ENCODE measurements at regions not wholly inside any gene's neighbourhood (a gene's known extent, or its start where the extent isn't known, plus 50 kb on each side); places are given as distances from the start of the nearest gene placed in this dataset.

DNA sequence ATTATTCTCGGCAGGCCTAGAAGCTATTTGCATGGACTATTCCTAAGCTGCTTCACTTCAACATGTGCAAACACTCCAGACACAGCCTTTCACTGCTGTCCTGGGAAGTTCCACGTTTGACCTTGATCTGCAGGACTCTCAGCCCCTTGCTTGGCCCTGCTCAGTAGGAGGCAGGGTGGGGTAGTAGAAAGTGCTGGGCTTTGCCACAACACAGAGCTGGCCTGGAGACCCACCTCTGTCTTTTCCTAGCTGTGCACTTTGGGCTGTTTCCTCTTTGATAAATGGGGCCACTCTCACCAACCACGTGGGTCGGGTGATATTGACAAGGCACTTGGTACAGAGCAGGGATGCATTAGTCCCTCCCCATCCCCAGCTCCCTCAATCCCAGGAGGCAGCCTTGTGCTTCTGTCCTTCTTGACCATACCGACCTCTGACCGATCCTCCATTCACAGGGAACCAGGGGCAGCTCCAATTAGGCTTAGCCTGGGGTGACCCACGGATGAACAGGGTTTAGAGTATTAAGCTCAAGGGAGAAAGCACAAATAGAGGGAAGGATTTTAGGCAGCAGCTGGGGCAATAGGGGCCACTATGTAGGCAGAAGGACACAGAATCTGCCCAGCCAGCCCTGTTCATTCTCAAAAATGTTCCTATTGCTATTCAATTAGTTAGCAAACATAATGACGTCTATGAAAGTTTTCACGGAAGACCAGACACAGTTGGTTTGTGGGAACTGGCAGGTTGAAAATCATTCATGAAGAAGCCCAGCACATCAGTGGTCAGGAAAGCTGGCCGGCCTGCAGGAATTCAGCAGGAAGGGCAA lies 63.3 kb downstream of the SYNE3 start (continued):
- TF ChIP-seq SOX5 (CRISPR knock-in tag; IDR thresholded peaks at IDR 0.05; ENCODE audit: borderline replicate concordance) (peak; percentile 35; the same call in 1 of the 2 replicates), SMAD1 (CRISPR knock-in tag; IDR thresholded peaks at IDR 0.05; ENCODE audit: borderline replicate concordance, low read depth) (peak; percentile 31; the same call in 1 of the 2 replicates), FOXP1 (IDR thresholded peaks at IDR 0.05) (no peak), FOXP1 (CRISPR knock-in tag; IDR thresholded peaks at IDR 0.05) (peak; percentile 33; the same call in 1 of the 2 replicates), ZNF629 (CRISPR knock-in tag; conservative IDR thresholded peaks at IDR 0.05) (peak; percentile 29; the same call in 1 of the 2 replicates), KLF6 (CRISPR knock-in tag; IDR thresholded peaks at IDR 0.05) (peak; percentile 17; the same call in 1 of the 2 replicates), ZNF564 (CRISPR knock-in tag; IDR thresholded peaks at IDR 0.05) (no peak), ZNF556 (CRISPR knock-in tag; IDR thresholded peaks at IDR 0.05; ENCODE audit: borderline replicate concordance) (peak; percentile 10; the same call in 1 of the 2 replicates), NFIB (CRISPR knock-in tag; IDR thresholded peaks at IDR 0.05; ENCODE audit: borderline replicate concordance) (no peak), CENPX (CRISPR knock-in tag; IDR thresholded peaks at IDR 0.05) (no peak), NFE2L1 (CRISPR knock-in tag; IDR thresholded peaks at IDR 0.05; ENCODE audit: borderline replicate concordance) (no peak), PAF1 (CRISPR knock-in tag; IDR thresholded peaks at IDR 0.05) (no peak), KDM6A (CRISPR knock-in tag; IDR thresholded peaks at IDR 0.05; ENCODE audit: low read depth) (peak; percentile 33; the same call in 1 of the 2 replicates), RXRB (CRISPR knock-in tag; IDR thresholded peaks at IDR 0.05; ENCODE audit: borderline replicate concordance) (peak; percentile 48; the same call in 1 of the 2 replicates), ERF (CRISPR knock-in tag; IDR thresholded peaks at IDR 0.05) (peak; percentile 79), STAT5B (CRISPR knock-in tag; IDR thresholded peaks at IDR 0.05) (no peak), HDAC2 (CRISPR knock-in tag; IDR thresholded peaks at IDR 0.05) (peak; percentile 59; the same call in 1 of the 2 replicates), HHEX (CRISPR knock-in tag; IDR thresholded peaks at IDR 0.05) (peak; percentile 26; the same call in 1 of the 2 replicates), REPIN1 (CRISPR knock-in tag; IDR thresholded peaks at IDR 0.05; ENCODE audit: borderline replicate concordance, low read depth) (peak; percentile 22; the same call in 1 of the 2 replicates)
- TF ChIP-seq, protein P1, sequence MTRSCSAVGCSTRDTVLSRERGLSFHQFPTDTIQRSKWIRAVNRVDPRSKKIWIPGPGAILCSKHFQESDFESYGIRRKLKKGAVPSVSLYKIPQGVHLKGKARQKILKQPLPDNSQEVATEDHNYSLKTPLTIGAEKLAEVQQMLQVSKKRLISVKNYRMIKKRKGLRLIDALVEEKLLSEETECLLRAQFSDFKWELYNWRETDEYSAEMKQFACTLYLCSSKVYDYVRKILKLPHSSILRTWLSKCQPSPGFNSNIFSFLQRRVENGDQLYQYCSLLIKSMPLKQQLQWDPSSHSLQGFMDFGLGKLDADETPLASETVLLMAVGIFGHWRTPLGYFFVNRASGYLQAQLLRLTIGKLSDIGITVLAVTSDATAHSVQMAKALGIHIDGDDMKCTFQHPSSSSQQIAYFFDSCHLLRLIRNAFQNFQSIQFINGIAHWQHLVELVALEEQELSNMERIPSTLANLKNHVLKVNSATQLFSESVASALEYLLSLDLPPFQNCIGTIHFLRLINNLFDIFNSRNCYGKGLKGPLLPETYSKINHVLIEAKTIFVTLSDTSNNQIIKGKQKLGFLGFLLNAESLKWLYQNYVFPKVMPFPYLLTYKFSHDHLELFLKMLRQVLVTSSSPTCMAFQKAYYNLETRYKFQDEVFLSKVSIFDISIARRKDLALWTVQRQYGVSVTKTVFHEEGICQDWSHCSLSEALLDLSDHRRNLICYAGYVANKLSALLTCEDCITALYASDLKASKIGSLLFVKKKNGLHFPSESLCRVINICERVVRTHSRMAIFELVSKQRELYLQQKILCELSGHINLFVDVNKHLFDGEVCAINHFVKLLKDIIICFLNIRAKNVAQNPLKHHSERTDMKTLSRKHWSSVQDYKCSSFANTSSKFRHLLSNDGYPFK (CRISPR knock-in tag; IDR thresholded peaks at IDR 0.05; ENCODE audit: borderline replicate concordance), result peak; percentile 17; the same call in 1 of the 2 replicates
- TF ChIP-seq, protein P2, sequence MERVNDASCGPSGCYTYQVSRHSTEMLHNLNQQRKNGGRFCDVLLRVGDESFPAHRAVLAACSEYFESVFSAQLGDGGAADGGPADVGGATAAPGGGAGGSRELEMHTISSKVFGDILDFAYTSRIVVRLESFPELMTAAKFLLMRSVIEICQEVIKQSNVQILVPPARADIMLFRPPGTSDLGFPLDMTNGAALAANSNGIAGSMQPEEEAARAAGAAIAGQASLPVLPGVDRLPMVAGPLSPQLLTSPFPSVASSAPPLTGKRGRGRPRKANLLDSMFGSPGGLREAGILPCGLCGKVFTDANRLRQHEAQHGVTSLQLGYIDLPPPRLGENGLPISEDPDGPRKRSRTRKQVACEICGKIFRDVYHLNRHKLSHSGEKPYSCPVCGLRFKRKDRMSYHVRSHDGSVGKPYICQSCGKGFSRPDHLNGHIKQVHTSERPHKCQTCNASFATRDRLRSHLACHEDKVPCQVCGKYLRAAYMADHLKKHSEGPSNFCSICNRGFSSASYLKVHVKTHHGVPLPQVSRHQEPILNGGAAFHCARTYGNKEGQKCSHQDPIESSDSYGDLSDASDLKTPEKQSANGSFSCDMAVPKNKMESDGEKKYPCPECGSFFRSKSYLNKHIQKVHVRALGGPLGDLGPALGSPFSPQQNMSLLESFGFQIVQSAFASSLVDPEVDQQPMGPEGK (CRISPR knock-in tag; IDR thresholded peaks at IDR 0.05), result peak; percentile 38
- TF ChIP-seq, protein P3, sequence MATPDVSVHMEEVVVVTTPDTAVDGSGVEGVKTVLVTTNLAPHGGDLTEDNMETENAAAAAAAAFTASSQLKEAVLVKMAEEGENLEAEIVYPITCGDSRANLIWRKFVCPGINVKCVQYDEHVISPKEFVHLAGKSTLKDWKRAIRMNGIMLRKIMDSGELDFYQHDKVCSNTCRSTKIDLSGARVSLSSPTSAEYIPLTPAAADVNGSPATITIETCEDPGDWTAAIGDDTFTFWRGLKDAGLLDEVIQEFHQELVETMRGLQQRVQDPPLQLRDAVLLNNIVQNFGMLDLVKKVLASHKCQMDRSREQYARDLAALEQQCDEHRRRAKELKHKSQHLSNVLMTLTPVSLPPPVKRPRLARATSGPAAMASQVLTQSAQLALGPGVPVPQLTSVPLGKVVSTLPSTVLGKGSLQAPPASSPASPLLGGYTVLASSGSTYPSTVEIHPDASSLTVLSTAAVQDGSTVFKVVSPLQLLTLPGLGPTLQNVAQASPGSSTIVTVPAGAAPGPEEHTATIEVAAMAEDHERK (CRISPR knock-in tag; IDR thresholded peaks at IDR 0.05; ENCODE audit: low read depth), result no peak
- TF ChIP-seq, protein P4, sequence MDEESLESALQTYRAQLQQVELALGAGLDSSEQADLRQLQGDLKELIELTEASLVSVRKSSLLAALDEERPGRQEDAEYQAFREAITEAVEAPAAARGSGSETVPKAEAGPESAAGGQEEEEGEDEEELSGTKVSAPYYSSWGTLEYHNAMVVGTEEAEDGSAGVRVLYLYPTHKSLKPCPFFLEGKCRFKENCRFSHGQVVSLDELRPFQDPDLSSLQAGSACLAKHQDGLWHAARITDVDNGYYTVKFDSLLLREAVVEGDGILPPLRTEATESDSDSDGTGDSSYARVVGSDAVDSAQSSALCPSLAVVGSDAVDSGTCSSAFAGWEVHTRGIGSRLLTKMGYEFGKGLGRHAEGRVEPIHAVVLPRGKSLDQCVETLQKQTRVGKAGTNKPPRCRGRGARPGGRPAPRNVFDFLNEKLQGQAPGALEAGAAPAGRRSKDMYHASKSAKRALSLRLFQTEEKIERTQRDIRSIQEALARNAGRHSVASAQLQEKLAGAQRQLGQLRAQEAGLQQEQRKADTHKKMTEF (CRISPR knock-in tag; IDR thresholded peaks at IDR 0.05), result peak; percentile 42; the same call in 1 of the 2 replicates

Data from HepG2 (cell line).